Prostate gland (tissue), 2 donors: ENCODE measurements at regions not wholly inside any gene's neighbourhood (a gene's known extent, or its start where the extent isn't known, plus 50 kb on each side); places are given as distances from the start of the nearest gene placed in this dataset.

Source experiments
- POLR2A ChIP-seq: fragments of 450-650 bp; IDR thresholded peaks from one replicate; pipeline ENCODE4 v1.6.1; 2016; ENCODE audit warnings: antibody characterized with exemption, mild to moderate bottlenecking
- POLR2AphosphoS5 ChIP-seq: sonication (generic); formaldehyde crosslinking; IDR thresholded peaks from one replicate; pipeline ENCODE4 v1.6.1; 2017; ENCODE audit warnings: antibody characterized with exemption
- TF ChIP-seq, protein P1 (sequence below), 4 experiments: fragments of 200-600 bp in 2 of 4; fragments of 450-650 bp in 2 of 4; sonication (generic) in 2 of 4; IDR thresholded peaks; 1 replicate in 3 of 4; 2 replicates in 1 of 4; pipeline ENCODE4 v1.5.1; 2016 to 2019; ENCODE audit warnings: antibody characterized with exemption in 4 of 4, mild to moderate bottlenecking in 2 of 4, moderate library complexity in 2 of 4

DNA sequence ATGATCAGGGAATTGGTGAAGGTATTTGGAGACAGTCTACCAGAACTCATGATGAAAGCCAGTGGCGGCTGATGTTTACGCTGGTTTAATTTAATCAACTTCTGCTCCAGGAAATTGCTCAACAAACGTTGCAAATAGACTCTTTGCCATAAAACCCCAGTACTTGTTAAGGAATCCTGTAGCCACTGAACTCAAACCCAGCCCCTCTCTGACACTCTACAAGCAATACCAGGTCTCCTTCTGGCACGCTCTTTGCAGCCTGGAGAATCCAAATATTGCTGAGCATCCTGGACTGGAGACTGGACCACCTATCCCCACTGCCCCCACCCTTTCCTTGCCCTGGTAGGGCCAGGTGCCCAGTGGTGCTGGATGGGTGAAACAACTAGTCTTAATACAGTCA is 308.2 kb downstream of the FBXO15 start:
- TF ChIP-seq POLR2A (no peak), POLR2AphosphoS5 (no peak)
- TF ChIP-seq, protein P1, sequence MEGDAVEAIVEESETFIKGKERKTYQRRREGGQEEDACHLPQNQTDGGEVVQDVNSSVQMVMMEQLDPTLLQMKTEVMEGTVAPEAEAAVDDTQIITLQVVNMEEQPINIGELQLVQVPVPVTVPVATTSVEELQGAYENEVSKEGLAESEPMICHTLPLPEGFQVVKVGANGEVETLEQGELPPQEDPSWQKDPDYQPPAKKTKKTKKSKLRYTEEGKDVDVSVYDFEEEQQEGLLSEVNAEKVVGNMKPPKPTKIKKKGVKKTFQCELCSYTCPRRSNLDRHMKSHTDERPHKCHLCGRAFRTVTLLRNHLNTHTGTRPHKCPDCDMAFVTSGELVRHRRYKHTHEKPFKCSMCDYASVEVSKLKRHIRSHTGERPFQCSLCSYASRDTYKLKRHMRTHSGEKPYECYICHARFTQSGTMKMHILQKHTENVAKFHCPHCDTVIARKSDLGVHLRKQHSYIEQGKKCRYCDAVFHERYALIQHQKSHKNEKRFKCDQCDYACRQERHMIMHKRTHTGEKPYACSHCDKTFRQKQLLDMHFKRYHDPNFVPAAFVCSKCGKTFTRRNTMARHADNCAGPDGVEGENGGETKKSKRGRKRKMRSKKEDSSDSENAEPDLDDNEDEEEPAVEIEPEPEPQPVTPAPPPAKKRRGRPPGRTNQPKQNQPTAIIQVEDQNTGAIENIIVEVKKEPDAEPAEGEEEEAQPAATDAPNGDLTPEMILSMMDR (IDR thresholded peaks at IDR 0.05), result no peak
